Kidney (tissue), 13 donors: ENCODE measurements at regions not wholly inside any gene's neighbourhood (a gene's known extent, or its start where the extent isn't known, plus 50 kb on each side); places are given as distances from the start of the nearest gene placed in this dataset.

ENCODE experiments used
- DNase-seq, 5 donors: peaks; one replicate each; pipeline ENCODE4 v3.0.0-alpha.2; 2013 to 2020
- FAIRE-seq: peaks from 2 replicates; lab custom pipeline; 2012; peaks lifted over from hg19 to GRCh38; lab: Jason Lieb, UNC
- H3K27ac ChIP-seq, 2 donors: one replicate each; pipeline ENCODE4 v1.7.0; 2013; ENCODE audit warnings: low read depth in 2 of 2, low read length in 2 of 2, inconsistent platforms in 1 of 2
- H3K27me3 ChIP-seq: one replicate; pipeline ENCODE4 v1.7.1; 2013; ENCODE audit warnings: low read length, inconsistent platforms; ENCODE audit not compliant: control insufficient read depth, insufficient read depth
- H3K36me3 ChIP-seq, 3 donors: one replicate each; pipeline versions ENCODE4 v1.7.0 to v1.7.1; 2013; ENCODE audit warnings: low read length in 3 of 3, control low read depth in 1 of 3, inconsistent platforms in 1 of 3; ENCODE audit not compliant: insufficient read depth in 3 of 3, control insufficient read depth in 2 of 3
- H3K4me1 ChIP-seq, 3 donors: one replicate each; pipeline versions ENCODE4 v1.7.0 to v1.7.1; 2013; ENCODE audit warnings: low read length in 3 of 3, inconsistent platforms in 1 of 3, low read depth in 1 of 3; ENCODE audit not compliant: control insufficient read depth in 2 of 3, insufficient read depth in 2 of 3
- H3K4me3 ChIP-seq, 3 donors: one replicate each; pipeline versions ENCODE4 v1.7.0 to v1.8.1; 2013; ENCODE audit warnings: low read length in 3 of 3, control low read depth in 1 of 3, inconsistent platforms in 1 of 3
- H3K9ac ChIP-seq, 3 donors: one replicate each; pipeline versions ENCODE4 v1.7.0 to v1.7.1; 2013; ENCODE audit warnings: low read length in 3 of 3, control low read depth in 1 of 3, inconsistent platforms in 1 of 3
- H3K9me3 ChIP-seq, 3 donors: one replicate each; pipeline versions ENCODE4 v1.7.0 to v1.7.1; 2013; ENCODE audit warnings: low read length in 3 of 3, control low read depth in 1 of 3, inconsistent platforms in 1 of 3; ENCODE audit not compliant: control insufficient read depth in 2 of 3, insufficient read depth in 1 of 3
- CTCF ChIP-seq: IDR thresholded peaks from 3 replicates; pipeline ENCODE4 v1.5.1; 2012; ENCODE audit warnings: mild to moderate bottlenecking, moderate library complexity, borderline replicate concordance; ENCODE audit not compliant: insufficient read depth; ENCODE audit errors: extremely low read depth
- intact Hi-C: fragments of 100-400 bp; cut with DNase I; formaldehyde crosslinking; loops from one replicate; pipeline ENCODE4 v1.11.1; 2022
- donor health status: control.
- donor health status: control.
- donor health status: control.
- donor health status: control.
- donor health status: control.
- donor health status: DM: yes; HTN: yes; CAD: no.
- donor health status: Normal renal cell carcinoma (clear cell type).

GRCh38 chr5:60376860-60377259 lies 323.1 kb downstream of the DEPDC1B start:
- H3K27ac ChIP-seq, result no peak overlapping the region
- FAIRE-seq, result no peak
- H3K4me3 ChIP-seq, result no peak overlapping the region
- DNase-seq, result no peak
- intact Hi-C loops, result no loop called here
- TF ChIP-seq CTCF, result no peak
- no peaks in the 10 kb centered on the region for H3K36me3 ChIP-seq
- no peaks in the 10 kb centered on the region for H3K9me3 ChIP-seq
- H3K4me1 ChIP-seq, result peaks cover 0 to 4% (median 2%) of the 10 kb centered on the region in 3 donors
- H3K27me3 ChIP-seq, result no peaks in the 10 kb centered on the region
- no peak overlapping the region for H3K9ac ChIP-seq

- no peaks in the 10 kb centered on the region for H3K9me3 ChIP-seq
- intact Hi-C loops, result no loop called here
- H3K36me3 ChIP-seq, result no peaks in the 10 kb centered on the region
- no peaks in the 10 kb centered on the region for H3K27me3 ChIP-seq
- TF ChIP-seq CTCF, result no peak
- peaks cover 0 to 4% (median 4%) of the 10 kb centered on the region in 3 donors for H3K4me1 ChIP-seq
- DNase-seq (no peak), FAIRE-seq (no peak)
- H3K4me3 ChIP-seq, result no peak overlapping the region
- H3K9ac ChIP-seq, result no peak overlapping the region
- no peak overlapping the region for H3K27ac ChIP-seq
These were observed 325.6 kb downstream of the DEPDC1B start for GRCh38 chr5:60374409-60374808.

GRCh38 chr5:60372786-60373185 lies 327.2 kb downstream of the DEPDC1B start:
- no peak for TF ChIP-seq CTCF
- Histone ChIP-seq H3K27me3 (no peaks in the 10 kb centered on the region), H3K27ac (peak overlapping the region in 1 of 2 donors; percentile 62), H3K4me1 (peaks cover 0 to 7% (median 0%) of the 10 kb centered on the region in 3 donors), H3K36me3 (no peaks in the 10 kb centered on the region), H3K9ac (no peak overlapping the region), H3K4me3 (peak overlapping the region in 1 of 3 donors; percentile 4), H3K9me3 (no peaks in the 10 kb centered on the region)
- FAIRE-seq (peak; percentile 72), DNase-seq (peak in 2 of 5 donors; percentile 55 to 59)
- intact Hi-C loops, result no loop called here

DNA sequence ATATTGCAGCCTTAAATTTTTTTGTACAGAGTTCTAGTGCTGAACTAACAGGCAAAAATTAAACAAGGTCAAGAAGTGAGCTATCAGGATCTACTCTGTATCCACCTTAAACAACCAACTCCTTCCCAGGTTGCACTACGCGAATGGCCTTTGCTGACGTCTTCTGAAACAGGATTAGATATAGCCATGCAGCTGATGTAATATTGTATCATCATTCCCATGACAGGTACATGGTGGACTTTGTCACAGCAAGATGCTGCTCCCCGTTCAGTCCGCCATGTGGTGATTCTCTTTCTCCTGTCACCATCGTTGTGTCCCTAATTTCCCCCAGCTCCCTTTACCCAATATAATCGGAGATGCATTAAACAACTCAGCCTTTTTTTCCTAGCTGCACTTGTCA lies 328.9 kb downstream of the DEPDC1B start:
- intact Hi-C loops, result no loop called here
- H3K27me3 ChIP-seq, result no peaks in the 10 kb centered on the region
- no peak for FAIRE-seq

More for the DNA sequence above, 328.9 kb downstream of the DEPDC1B start:
- H3K4me1 ChIP-seq, result peaks cover 0 to 7% (median 0%) of the 10 kb centered on the region in 3 donors
- no peaks in the 10 kb centered on the region for H3K36me3 ChIP-seq
- no peaks in the 10 kb centered on the region for H3K9me3 ChIP-seq
- H3K4me3 ChIP-seq, result no peak overlapping the region
- DNase-seq, result no peak
- H3K27ac ChIP-seq, result peak overlapping the region in 1 of 2 donors; percentile 17
- TF ChIP-seq CTCF, result no peak
- H3K9ac ChIP-seq, result no peak overlapping the region
